HepG2 (cell line): ENCODE measurements at regions not wholly inside any gene's neighbourhood (a gene's known extent, or its start where the extent isn't known, plus 50 kb on each side); places are given as distances from the start of the nearest gene placed in this dataset.

Experiments used
- NCOA2 ChIP-seq: sonication (generic); formaldehyde crosslinking; IDR thresholded peaks from 2 replicates; pipeline ENCODE4 v1.8.0; 2022; ENCODE audit warnings: inconsistent platforms
- SNAPC5 ChIP-seq: sonication (generic); formaldehyde crosslinking; IDR thresholded peaks from 2 replicates; pipeline ENCODE4 v1.8.1; 2023; ENCODE audit warnings: mild to moderate bottlenecking, missing genetic modification reagents, borderline replicate concordance
- TF ChIP-seq, protein P1 (sequence below): sonication (generic); formaldehyde crosslinking; IDR thresholded peaks from 2 replicates; pipeline ENCODE4 v1.5.0; 2020; ENCODE audit warnings: mild to moderate bottlenecking, missing genetic modification reagents, moderate library complexity

DNA sequence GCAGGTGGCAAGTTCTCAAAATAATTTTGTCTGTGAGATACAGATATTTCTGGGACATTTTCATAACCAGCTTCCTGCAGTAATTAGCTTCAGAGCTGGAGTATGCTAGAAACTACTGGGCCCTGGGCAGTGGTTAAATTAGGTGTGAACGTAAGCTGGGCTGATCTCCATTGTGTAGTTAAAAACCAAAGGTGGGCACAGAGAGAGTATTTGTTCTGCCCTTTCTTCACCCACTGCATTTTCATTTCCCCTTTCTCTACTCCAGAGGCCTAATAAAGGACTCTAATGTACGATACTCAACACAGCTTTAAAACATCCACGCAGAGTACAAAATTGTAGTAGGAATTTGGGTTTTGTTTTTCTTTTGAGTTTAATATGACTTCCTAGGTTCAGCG, 252.7 kb downstream of the SPRY1 start:
- TF ChIP-seq, protein P1, sequence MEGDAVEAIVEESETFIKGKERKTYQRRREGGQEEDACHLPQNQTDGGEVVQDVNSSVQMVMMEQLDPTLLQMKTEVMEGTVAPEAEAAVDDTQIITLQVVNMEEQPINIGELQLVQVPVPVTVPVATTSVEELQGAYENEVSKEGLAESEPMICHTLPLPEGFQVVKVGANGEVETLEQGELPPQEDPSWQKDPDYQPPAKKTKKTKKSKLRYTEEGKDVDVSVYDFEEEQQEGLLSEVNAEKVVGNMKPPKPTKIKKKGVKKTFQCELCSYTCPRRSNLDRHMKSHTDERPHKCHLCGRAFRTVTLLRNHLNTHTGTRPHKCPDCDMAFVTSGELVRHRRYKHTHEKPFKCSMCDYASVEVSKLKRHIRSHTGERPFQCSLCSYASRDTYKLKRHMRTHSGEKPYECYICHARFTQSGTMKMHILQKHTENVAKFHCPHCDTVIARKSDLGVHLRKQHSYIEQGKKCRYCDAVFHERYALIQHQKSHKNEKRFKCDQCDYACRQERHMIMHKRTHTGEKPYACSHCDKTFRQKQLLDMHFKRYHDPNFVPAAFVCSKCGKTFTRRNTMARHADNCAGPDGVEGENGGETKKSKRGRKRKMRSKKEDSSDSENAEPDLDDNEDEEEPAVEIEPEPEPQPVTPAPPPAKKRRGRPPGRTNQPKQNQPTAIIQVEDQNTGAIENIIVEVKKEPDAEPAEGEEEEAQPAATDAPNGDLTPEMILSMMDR (CRISPR knock-in tag), result no peak
- TF ChIP-seq SNAPC5, result no peak
- TF ChIP-seq NCOA2 (CRISPR knock-in tag), result no peak
